Progenitor cell of endocrine pancreas (in vitro differentiated cells): ENCODE measurements at regions not wholly inside any gene's neighbourhood (a gene's known extent, or its start where the extent isn't known, plus 50 kb on each side); places are given as distances from the start of the nearest gene placed in this dataset.
"Not testable (repeated sequence)": the region's sequence is repeated elsewhere in the genome, so short reads cannot be mapped to it uniquely, and the experiment has no call there.

Experiments used
- DNase-seq: peaks from one replicate; pipeline ENCODE4 v3.0.0; 2021; ENCODE audit warnings: low spot score; ENCODE audit not compliant: unreplicated experiment
- H3K27ac Mint-ChIP-seq: 2 replicates; pipeline ENCODE4 v1.8.0; 2021; ENCODE audit warnings: mild to moderate bottlenecking, moderate library complexity, mixed read lengths
- H3K27me3 Mint-ChIP-seq: 2 replicates; pipeline ENCODE4 v1.8.0; 2021; ENCODE audit warnings: mixed read lengths
- H3K36me3 Mint-ChIP-seq: 2 replicates; pipeline ENCODE4 v1.8.0; 2022; ENCODE audit warnings: mixed read lengths; ENCODE audit not compliant: insufficient read depth
- H3K4me1 Mint-ChIP-seq: 2 replicates; pipeline ENCODE4 v1.8.0; 2021; ENCODE audit warnings: low read depth, mixed read lengths
- H3K4me3 Mint-ChIP-seq: 2 replicates; pipeline ENCODE4 v1.8.0; 2021; ENCODE audit warnings: low read depth, mild to moderate bottlenecking, moderate library complexity, mixed read lengths
- H3K9me3 Mint-ChIP-seq: 2 replicates; pipeline ENCODE4 v1.8.0; 2021; ENCODE audit warnings: low read depth, mixed read lengths
- TF ChIP-seq, protein P1 (sequence below): fragments of 200-600 bp; sonication (generic); IDR thresholded peaks from one replicate; pipeline ENCODE4 v1.5.0; 2021; ENCODE audit warnings: antibody characterized with exemption, mild to moderate bottlenecking; ENCODE audit not compliant: unreplicated experiment

DNA sequence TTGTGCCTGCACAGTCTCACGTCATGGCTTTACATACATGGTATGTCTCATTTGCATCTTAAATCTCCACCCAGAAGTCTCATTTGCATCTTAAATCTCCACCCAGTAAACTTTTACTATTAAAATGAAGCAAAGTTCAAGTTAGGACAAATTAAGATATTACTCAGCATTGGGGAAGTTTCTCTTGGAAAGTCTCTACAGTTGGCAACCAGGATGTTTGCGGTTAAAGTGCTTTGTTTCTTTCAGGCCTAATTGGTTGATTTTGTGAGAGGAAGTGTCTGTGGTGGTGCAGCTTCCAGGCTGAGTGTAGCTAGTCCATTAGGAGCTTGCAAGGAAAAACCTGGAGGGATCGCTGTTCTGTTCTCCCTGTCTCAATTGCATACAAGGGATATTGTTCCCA lies 1373.3 kb upstream of the GOT2 start:
- Mint-ChIP-seq H3K36me3 (no peaks in the 10 kb centered on the region), H3K4me1 (no peaks in the 10 kb centered on the region), H3K9me3 (no peaks in the 10 kb centered on the region), H3K4me3 (no peak overlapping the region), H3K27me3 (no peaks in the 10 kb centered on the region), H3K27ac (no peak overlapping the region)
- TF ChIP-seq, protein P1, sequence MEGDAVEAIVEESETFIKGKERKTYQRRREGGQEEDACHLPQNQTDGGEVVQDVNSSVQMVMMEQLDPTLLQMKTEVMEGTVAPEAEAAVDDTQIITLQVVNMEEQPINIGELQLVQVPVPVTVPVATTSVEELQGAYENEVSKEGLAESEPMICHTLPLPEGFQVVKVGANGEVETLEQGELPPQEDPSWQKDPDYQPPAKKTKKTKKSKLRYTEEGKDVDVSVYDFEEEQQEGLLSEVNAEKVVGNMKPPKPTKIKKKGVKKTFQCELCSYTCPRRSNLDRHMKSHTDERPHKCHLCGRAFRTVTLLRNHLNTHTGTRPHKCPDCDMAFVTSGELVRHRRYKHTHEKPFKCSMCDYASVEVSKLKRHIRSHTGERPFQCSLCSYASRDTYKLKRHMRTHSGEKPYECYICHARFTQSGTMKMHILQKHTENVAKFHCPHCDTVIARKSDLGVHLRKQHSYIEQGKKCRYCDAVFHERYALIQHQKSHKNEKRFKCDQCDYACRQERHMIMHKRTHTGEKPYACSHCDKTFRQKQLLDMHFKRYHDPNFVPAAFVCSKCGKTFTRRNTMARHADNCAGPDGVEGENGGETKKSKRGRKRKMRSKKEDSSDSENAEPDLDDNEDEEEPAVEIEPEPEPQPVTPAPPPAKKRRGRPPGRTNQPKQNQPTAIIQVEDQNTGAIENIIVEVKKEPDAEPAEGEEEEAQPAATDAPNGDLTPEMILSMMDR: no peak
- DNase-seq: no peak

DNA sequence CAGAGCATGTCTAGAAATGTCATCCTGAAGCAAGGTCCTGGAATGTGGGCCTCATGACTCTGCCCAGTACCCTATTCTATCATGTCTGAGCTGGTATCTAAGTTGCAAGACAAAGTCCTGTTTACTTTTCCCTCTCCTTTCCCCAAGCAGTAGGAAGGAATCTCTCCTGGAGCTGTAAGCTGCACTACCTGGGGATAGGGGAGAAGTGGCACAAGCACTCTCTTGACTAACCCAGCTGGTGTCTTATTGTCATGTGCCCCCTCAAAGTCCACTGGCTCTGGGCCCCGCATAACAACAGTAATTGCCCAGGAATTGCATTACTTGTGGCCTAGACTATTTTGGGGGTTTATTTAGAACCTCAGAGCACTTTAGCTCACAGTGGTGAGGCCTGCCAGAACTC lies 1366.3 kb upstream of the GOT2 start:
- H3K27me3 Mint-ChIP-seq: no peaks in the 10 kb centered on the region
- no peak overlapping the region for H3K4me3 Mint-ChIP-seq
- H3K9me3 Mint-ChIP-seq: peaks cover 18% of the 10 kb centered on the region
- TF ChIP-seq, protein P1: no peak
- no peak overlapping the region for H3K27ac Mint-ChIP-seq
- no peaks in the 10 kb centered on the region for H3K36me3 Mint-ChIP-seq
- no peaks in the 10 kb centered on the region for H3K4me1 Mint-ChIP-seq
- DNase-seq: no peak

DNA sequence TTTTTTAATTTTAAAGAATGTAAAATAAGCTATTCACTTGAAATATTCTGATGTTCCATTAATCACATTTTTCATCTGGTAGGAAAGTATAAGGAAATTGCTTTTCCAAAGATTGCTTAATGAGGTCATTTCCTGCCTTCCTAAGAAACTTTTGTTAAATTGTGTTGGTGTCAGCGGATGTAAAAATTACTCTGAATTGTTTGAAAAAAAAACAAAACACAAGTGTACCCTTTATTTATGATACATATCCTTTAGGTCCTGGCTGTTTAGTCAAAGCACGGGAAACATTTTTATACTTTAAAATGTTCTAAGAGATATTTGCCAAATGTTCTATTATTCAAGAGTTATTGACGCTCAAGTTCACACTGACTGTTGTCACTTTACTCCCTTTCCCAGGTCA lies 1357.4 kb upstream of the GOT2 start:
- H3K27ac Mint-ChIP-seq: no peak overlapping the region
- no peak overlapping the region for H3K4me3 Mint-ChIP-seq
- no peak for DNase-seq
- no peaks in the 10 kb centered on the region for H3K27me3 Mint-ChIP-seq
- H3K36me3 Mint-ChIP-seq: no peaks in the 10 kb centered on the region
- H3K9me3 Mint-ChIP-seq: peaks cover 7% of the 10 kb centered on the region
- TF ChIP-seq, protein P1: no peak
- H3K4me1 Mint-ChIP-seq: no peaks in the 10 kb centered on the region

DNA sequence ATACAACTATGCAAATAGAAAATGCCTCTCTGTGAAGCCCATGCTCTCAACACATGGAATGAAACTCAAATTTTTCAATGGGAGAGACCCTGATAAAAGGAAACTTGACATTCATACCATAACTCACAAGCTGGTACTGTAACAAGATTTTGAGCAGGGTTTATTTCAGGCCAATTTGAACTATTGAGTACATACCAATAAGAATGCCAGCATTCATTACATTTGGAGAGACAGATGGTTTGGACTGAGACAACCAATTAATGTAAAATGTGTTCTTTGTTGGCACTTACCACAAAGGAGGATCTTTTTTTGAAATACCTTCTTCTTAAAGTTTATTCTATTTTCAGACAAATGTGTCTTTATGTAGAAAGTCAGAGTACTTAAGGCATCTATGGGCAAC lies 1357.0 kb upstream of the GOT2 start:
- DNase-seq: no peak
- TF ChIP-seq, protein P1: no peak
- Mint-ChIP-seq H3K27me3 (no peaks in the 10 kb centered on the region), H3K36me3 (no peaks in the 10 kb centered on the region), H3K4me3 (no peak overlapping the region), H3K9me3 (peaks cover 7% of the 10 kb centered on the region), H3K4me1 (no peaks in the 10 kb centered on the region), H3K27ac (no peak overlapping the region)

DNA sequence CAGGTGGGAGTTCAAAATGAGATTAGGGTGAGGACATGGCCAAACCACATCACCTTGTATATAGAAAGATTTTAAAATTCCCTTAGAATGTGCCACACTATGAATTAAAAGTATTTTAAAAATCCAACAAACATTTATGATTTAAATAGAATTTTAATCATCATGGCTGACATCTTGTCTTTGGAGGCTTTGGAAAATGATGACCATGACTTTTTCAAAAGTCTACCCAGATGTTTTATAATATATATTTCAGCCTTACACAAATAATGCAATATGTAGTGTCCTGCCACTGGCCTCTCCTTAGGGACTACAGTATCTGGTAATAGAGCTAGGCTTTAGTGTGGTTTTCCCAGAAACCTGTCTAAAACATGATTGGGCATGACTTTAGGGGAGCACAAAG lies 1353.4 kb upstream of the GOT2 start:
- Mint-ChIP-seq H3K36me3 (no peaks in the 10 kb centered on the region), H3K4me3 (no peak overlapping the region), H3K4me1 (no peaks in the 10 kb centered on the region), H3K9me3 (peaks cover 10% of the 10 kb centered on the region), H3K27ac (no peak overlapping the region), H3K27me3 (no peaks in the 10 kb centered on the region)
- TF ChIP-seq, protein P1: no peak
- no peak for DNase-seq

GRCh38 chr16:60078819-60079218 lies 1344.7 kb upstream of the GOT2 start:
- not testable (repeated sequence) for H3K9me3 Mint-ChIP-seq, H3K27ac Mint-ChIP-seq, H3K4me3 Mint-ChIP-seq, DNase-seq, H3K36me3 Mint-ChIP-seq
- peaks cover 25% of the 10 kb centered on the region for H3K27me3 Mint-ChIP-seq
- peaks cover 11% of the 10 kb centered on the region for H3K4me1 Mint-ChIP-seq
